AG04449 (cell line): ENCODE measurements at regions not wholly inside any gene's neighbourhood (a gene's known extent, or its start where the extent isn't known, plus 50 kb on each side); places are given as distances from the start of the nearest gene placed in this dataset.
"Not testable (repeated sequence)": the region's sequence is repeated elsewhere in the genome, so short reads cannot be mapped to it uniquely, and the experiment has no call there.

Experiments used
- CTCF ChIA-PET: fragments of 350-600 bp; formaldehyde crosslinking; extraction: SDS; loops from one replicate; lab custom pipeline; 2021; ENCODE audit warnings: antibody characterized with exemption; lab: Yijun Ruan, JAX
- POLR2A ChIA-PET: fragments of 400-600, 350-600 bp; formaldehyde crosslinking; extraction: SDS; loops from one replicate; lab custom pipeline; 2020; ENCODE audit warnings: antibody characterized with exemption, inconsistent platforms; lab: Yijun Ruan, JAX
- DNase-seq: peaks from one replicate; pipeline ENCODE4 v3.0.0-alpha.2; 2010; ENCODE audit warnings: low read depth, low spot score
- H3K4me3 ChIP-seq: 2 replicates; pipeline ENCODE4 v1.5.1; 2011; ENCODE audit warnings: low read depth, mild to moderate bottlenecking, control low read depth, low read length
- CTCF ChIP-seq: IDR thresholded peaks from one replicate; pipeline ENCODE4 v1.5.1; 2011; ENCODE audit warnings: mild to moderate bottlenecking, moderate library complexity, low read length, control low read depth, inconsistent platforms; ENCODE audit not compliant: insufficient read depth; ENCODE audit errors: missing control alignments

DNA sequence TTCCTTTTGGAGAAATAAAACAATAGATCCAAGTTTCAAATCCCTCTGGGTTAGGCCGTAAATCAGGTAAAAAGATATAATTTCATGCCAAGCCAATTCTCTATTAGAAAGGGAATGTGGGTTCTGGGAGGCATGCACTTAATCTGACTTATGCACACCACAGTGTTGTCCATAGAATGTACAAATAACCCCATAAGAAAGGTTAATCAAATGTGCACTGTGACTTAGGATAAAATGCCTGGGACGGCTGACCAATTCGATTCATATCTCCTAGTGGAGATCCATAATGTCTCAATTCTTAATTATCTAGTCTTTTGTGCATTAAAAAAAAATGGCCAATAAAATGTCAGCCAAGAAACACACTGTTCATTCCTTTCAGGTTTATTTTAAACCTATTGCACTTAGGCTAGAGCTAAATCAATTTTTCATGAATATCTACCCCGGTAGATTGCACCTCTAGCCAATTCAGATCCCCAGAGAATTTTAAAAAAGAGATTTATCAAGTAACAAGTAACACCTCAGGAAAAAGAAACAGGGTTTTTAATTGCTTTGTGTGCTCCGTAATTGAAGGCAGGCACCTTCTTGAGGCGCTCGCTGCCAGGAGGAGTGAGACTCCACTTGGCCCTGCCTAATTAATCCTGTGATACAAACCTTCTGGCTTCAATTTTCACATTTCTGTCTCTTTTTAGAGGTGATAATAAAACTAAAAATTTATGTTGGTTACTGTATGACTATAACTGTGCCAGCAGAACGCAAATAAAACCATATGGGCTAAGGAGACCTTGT, 265.1 kb downstream of the ETV1 start:
- ChIA-PET POLR2A (no interaction called here), CTCF (interaction anchor here (1.4 kb wide), 1 partner anchor 17 kb away, joined by 3 read pairs; no protein-coding TSS in a partner anchor)
- DNase-seq = no peak
- H3K4me3 ChIP-seq = no peak overlapping the region
- TF ChIP-seq CTCF = no peak

GRCh38 chr7:13724977-13725566, 264.4 kb downstream of the ETV1 start:
- TF ChIP-seq CTCF = no peak
- H3K4me3 ChIP-seq = no peak overlapping the region
- POLR2A ChIA-PET = no interaction called here
- CTCF ChIA-PET = interaction anchor here (1.4 kb wide), 1 partner anchor 16 kb away, joined by 3 read pairs; no protein-coding TSS in a partner anchor
- DNase-seq = no peak

DNA sequence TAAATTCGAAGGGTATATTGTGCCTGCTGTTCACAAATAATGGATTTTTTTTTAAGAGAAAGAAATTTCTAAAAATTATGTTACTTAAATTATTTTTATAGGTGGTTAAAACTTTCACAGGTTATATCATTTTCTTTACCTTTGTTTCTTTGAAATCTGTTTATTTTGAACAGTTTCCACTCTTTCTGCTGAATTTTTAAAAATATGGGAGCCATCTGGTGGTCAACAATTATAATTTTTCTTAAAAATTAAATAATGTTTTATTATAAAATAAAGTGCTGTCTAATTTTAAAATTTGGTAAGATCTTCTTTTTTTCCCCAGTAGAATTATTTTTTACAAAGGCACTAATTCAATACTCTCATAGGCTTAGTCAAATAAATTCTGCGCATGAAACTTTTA, 263.9 kb downstream of the ETV1 start:
- no peak overlapping the region for H3K4me3 ChIP-seq
- no peak for DNase-seq
- no peak for TF ChIP-seq CTCF
- POLR2A ChIA-PET = no interaction called here
- CTCF ChIA-PET = interaction anchor here (1.2 kb wide), 1 partner anchor 732 kb away, joined by 3 read pairs; no protein-coding TSS in a partner anchor

DNA sequence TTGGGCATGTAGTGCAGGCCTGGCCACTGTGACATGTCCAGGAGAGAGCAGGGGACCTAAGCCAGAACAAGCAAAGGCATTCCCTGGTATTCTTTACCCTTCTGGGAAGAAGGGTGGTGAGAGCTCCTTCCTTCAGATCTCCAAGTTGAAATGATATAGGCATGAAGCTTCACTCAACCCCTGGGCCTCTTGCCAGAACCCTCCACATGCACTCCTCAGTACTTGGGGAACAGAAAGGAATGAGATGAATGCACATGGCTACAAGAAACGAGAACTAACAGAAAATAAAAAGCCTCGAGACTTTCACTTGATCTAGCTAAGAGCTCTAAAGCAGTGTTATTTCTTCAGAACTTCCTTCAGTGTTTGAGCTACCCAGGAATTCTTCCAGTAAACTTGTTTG, 262.2 kb downstream of the ETV1 start:
- no peak for TF ChIP-seq CTCF
- no peak for DNase-seq
- POLR2A ChIA-PET = no interaction called here
- CTCF ChIA-PET = interaction anchor here (2.5 kb wide), 1 partner anchor 17 kb away, joined by 7 read pairs; no protein-coding TSS in a partner anchor
- no peak overlapping the region for H3K4me3 ChIP-seq

- ChIA-PET CTCF (interaction anchor here (2.5 kb wide), 1 partner anchor 16 kb away, joined by 7 read pairs; no protein-coding TSS in a partner anchor), POLR2A (no interaction called here)
- H3K4me3 ChIP-seq = no peak overlapping the region
- no peak for DNase-seq
- TF ChIP-seq CTCF = no peak
These were observed 261.7 kb downstream of the ETV1 start for GRCh38 chr7:13727751-13728150.

DNA sequence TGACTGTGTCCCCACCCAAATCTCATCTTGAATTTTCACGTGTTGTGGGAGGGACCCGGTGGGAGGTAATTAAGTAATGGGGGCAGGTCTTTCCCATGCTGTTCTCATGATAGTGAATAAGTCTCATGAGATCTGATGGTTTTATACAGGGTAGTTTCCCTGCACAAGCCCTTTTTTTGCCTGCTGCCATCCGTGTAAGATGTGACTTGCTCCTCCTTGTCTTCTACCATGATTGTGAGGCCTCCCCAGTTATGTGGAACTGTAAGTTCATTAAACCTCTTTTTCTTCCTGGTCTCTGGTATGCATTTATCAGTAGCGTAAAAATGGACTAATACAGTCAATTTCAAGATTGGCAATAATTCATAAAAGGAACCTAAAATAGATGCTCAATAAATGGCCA, 261.0 kb downstream of the ETV1 start:
- H3K4me3 ChIP-seq, DNase-seq, POLR2A ChIA-PET: not testable (repeated sequence)
- CTCF ChIA-PET = interaction anchor here (0.6 to 2.5 kb wide), 3 partner anchors 14 to 91 kb away, joined by 3 to 7 read pairs (median 4); no protein-coding TSS in a partner anchor
